OCI-LY7 (cell line): ENCODE measurements at regions not wholly inside any gene's neighbourhood (a gene's known extent, or its start where the extent isn't known, plus 50 kb on each side); places are given as distances from the start of the nearest gene placed in this dataset.

Experiments
- BruUV-seq: library from RNA; stranded (reverse); fragments of 400-500 nt; replicated peaks from 2 replicates; lab custom pipeline; 2021; lab: Mats Ljungman, UMichigan
- CTCF ChIA-PET: fragments of 300-600 bp; sonication (Branson Sonifier 250); formaldehyde crosslinking; loops from one replicate; lab custom pipeline; 2022; ENCODE audit warnings: antibody characterized with exemption; ENCODE audit not compliant: unreplicated experiment; lab: Charles Lee
- POLR2A ChIA-PET: fragments of 300-600 bp; sonication (Branson Sonifier 250); formaldehyde crosslinking; loops from one replicate; lab custom pipeline; 2022; ENCODE audit warnings: antibody characterized with exemption; lab: Charles Lee
- DNase-seq: peaks from one replicate; pipeline ENCODE4 v3.0.0-alpha.2; 2015; ENCODE audit warnings: low spot score
- H2AFZ ChIP-seq: fragments of 200-600 bp; sonication (generic), shearing (Covaris generic); 2 replicates; pipeline ENCODE4 v1.6.1; 2014; ENCODE audit warnings: mild to moderate bottlenecking, antibody characterized with exemption, low read length, moderate library complexity
- H3K27ac ChIP-seq: fragments of 200-600 bp; sonication (generic); 2 replicates; pipeline ENCODE4 v1.5.1; 2014; ENCODE audit warnings: mixed run types, low read depth, mild to moderate bottlenecking, moderate library complexity, low read length, inconsistent platforms; ENCODE audit not compliant: poor library complexity, severe bottlenecking
- H3K36me3 ChIP-seq: fragments of 200-600 bp; sonication (generic); 2 replicates; pipeline ENCODE4 v1.6.1; 2014; ENCODE audit warnings: mild to moderate bottlenecking, antibody characterized with exemption, low read length, moderate library complexity, mixed read lengths; ENCODE audit not compliant: insufficient read depth
- H3K4me1 ChIP-seq: fragments of 200-600 bp; sonication (generic); 2 replicates; pipeline ENCODE4 v1.5.1; 2014; ENCODE audit warnings: mild to moderate bottlenecking, low read length; ENCODE audit not compliant: insufficient read depth, poor library complexity, severe bottlenecking
- H3K4me2 ChIP-seq: fragments of 200-600 bp; sonication (generic); 2 replicates; pipeline ENCODE4 v1.6.1; 2014; ENCODE audit warnings: mild to moderate bottlenecking, low read length
- H3K4me3 ChIP-seq: fragments of 200-600 bp; sonication (generic); 2 replicates; pipeline ENCODE4 v1.5.1; 2014; ENCODE audit warnings: mild to moderate bottlenecking, low read depth, low read length; ENCODE audit not compliant: poor library complexity, severe bottlenecking
- H3K79me2 ChIP-seq: fragments of 200-600 bp; sonication (generic); 2 replicates; pipeline ENCODE4 v1.6.1; 2016; ENCODE audit warnings: low read depth, mild to moderate bottlenecking, low read length, moderate library complexity, mixed read lengths; ENCODE audit not compliant: insufficient read depth
- H3K9me2 ChIP-seq: fragments of 200-600 bp; sonication (generic); 2 replicates; pipeline ENCODE4 v1.6.1; 2016; ENCODE audit warnings: mild to moderate bottlenecking, low read length, mixed read lengths; ENCODE audit not compliant: insufficient read depth
- H3K9me3 ChIP-seq: fragments of 200-600 bp; sonication (generic); 2 replicates; pipeline ENCODE4 v1.6.1; 2014; ENCODE audit warnings: mild to moderate bottlenecking, mixed run types, low read length, mixed read lengths
- H4K20me1 ChIP-seq: fragments of 200-600 bp; sonication (generic); 2 replicates; pipeline ENCODE4 v1.6.1; 2014; ENCODE audit warnings: mild to moderate bottlenecking, antibody characterized with exemption, low read length, moderate library complexity, mixed read lengths; ENCODE audit not compliant: insufficient read depth
- EZH2phosphoT487 ChIP-seq: fragments of 200-600 bp; sonication (generic); IDR thresholded peaks from 2 replicates; pipeline ENCODE4 v1.6.1; 2018; ENCODE audit warnings: low read depth, borderline replicate concordance, mild to moderate bottlenecking, mixed run types, antibody characterized with exemption, low read length, moderate library complexity, mixed read lengths
- intact Hi-C: fragments of 100-400 bp; cut with micrococcal nuclease; formaldehyde crosslinking; loops from one replicate; pipeline ENCODE4 v1.10.0; 2022; ENCODE audit not compliant: unreplicated experiment
- TF ChIP-seq, protein P1 (sequence below): fragments of 200-600 bp; sonication (generic); conservative IDR thresholded peaks from 2 replicates; pipeline ENCODE4 v1.5.1; 2014; ENCODE audit warnings: mild to moderate bottlenecking, antibody characterized with exemption, low read length, moderate library complexity, mixed read lengths

- no peak overlapping the region for H3K27ac ChIP-seq
- no peaks in the 10 kb centered on the region for H3K79me2 ChIP-seq
- H3K9me3 ChIP-seq = no peaks in the 10 kb centered on the region
- ChIA-PET POLR2A (no interaction called here), CTCF (no interaction called here)
- no peak overlapping the region for H3K4me3 ChIP-seq
- TF ChIP-seq, protein P1, sequence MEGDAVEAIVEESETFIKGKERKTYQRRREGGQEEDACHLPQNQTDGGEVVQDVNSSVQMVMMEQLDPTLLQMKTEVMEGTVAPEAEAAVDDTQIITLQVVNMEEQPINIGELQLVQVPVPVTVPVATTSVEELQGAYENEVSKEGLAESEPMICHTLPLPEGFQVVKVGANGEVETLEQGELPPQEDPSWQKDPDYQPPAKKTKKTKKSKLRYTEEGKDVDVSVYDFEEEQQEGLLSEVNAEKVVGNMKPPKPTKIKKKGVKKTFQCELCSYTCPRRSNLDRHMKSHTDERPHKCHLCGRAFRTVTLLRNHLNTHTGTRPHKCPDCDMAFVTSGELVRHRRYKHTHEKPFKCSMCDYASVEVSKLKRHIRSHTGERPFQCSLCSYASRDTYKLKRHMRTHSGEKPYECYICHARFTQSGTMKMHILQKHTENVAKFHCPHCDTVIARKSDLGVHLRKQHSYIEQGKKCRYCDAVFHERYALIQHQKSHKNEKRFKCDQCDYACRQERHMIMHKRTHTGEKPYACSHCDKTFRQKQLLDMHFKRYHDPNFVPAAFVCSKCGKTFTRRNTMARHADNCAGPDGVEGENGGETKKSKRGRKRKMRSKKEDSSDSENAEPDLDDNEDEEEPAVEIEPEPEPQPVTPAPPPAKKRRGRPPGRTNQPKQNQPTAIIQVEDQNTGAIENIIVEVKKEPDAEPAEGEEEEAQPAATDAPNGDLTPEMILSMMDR = no peak
- no peak for TF ChIP-seq EZH2phosphoT487
- BruUV-seq = no TSS peak
- no peaks in the 10 kb centered on the region for H4K20me1 ChIP-seq
- H3K4me2 ChIP-seq = no peak overlapping the region
- no peaks in the 10 kb centered on the region for H3K4me1 ChIP-seq
- no peak for DNase-seq
- intact Hi-C loops = no loop called here
- H3K36me3 ChIP-seq = no peaks in the 10 kb centered on the region
- no peaks in the 10 kb centered on the region for H3K9me2 ChIP-seq
- H2AFZ ChIP-seq = no peak overlapping the region
These were observed 429.6 kb downstream of the INSC start for GRCh38 chr11:15544353-15544752.

DNA sequence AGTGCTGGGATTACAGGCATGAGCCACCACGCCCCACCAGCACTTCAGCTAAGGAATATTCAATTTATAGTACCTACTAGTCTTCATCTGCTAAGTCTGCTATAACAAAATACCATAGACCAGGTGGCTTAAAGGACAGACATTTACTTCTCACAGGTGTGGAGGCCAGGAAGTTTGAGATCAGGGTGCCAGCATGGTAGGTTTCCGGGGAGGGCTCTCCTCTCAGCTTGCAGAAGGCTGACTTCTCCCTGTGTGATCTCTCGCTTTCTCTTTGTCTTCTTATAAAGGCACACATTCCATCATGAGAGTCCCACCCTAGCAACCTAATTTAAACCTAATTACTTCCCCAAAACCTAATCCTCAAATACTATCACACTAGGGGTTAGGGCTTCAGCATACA, 433.0 kb downstream of the INSC start:
- no peak for DNase-seq
- TF ChIP-seq, protein P1 = no peak
- no peak for TF ChIP-seq EZH2phosphoT487
- Histone ChIP-seq H3K4me3 (no peak overlapping the region), H3K36me3 (no peaks in the 10 kb centered on the region), H4K20me1 (no peaks in the 10 kb centered on the region), H3K9me3 (no peaks in the 10 kb centered on the region), H3K4me1 (no peaks in the 10 kb centered on the region), H2AFZ (no peak overlapping the region), H3K27ac (no peak overlapping the region), H3K9me2 (no peaks in the 10 kb centered on the region), H3K79me2 (no peaks in the 10 kb centered on the region), H3K4me2 (no peak overlapping the region)
- intact Hi-C loops = no loop called here
- ChIA-PET CTCF (no interaction called here), POLR2A (no interaction called here)
- no TSS peak for BruUV-seq

DNA sequence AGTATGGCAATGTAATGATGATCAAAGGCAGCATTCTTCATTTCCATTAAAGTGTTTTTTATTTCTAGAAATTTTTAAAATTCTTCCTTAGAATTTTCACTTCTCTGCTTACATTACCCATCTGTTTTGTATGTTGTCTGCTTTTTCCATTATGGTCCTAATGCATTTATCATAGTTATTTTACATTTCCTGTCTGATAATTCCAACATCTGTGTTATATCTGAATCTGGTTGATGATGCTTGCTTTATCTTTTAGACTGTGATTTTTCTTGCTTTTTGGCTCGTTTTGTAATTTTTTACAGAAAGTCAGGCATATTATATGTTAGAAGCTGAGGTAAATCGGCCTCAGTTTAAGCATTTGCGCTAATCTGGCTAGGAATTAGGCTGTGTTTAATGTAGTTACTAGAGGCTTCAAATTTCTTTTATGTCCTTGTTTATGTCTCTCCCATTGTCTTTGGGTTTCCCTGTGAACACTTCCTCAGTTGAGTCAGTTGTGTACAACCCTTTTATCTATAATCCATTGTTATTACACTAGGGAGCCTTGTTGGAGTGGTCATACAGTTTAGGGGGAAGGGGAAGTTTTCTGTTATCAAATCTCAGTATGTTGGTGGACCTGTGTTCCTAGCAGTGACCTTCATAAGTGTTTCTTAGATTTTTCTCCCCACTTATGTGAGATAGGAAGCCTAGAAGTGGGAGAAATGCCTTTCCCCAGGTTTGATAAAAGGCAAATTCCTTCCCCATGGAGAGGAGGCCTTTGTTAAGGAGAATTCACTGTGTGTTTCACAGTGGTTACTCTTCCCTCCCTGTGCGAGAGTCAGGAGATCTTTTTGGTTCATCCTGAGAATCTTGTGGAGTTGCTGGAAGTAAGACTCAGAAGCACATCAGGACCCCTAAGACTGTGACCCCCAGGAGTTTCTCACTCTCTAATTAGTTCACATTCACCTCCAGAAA, 437.5 kb downstream of the INSC start:
- H4K20me1 ChIP-seq = no peaks in the 10 kb centered on the region
- no peak overlapping the region for H3K4me3 ChIP-seq
- no peaks in the 10 kb centered on the region for H3K9me3 ChIP-seq
- ChIA-PET POLR2A (interaction anchor here (0.7 kb wide), 2 partner anchors 166 to 530 kb away, joined by 3 read pairs; no protein-coding TSS in a partner anchor), CTCF (no interaction called here)
- H3K9me2 ChIP-seq = no peaks in the 10 kb centered on the region
- H2AFZ ChIP-seq = no peak overlapping the region
- no peaks in the 10 kb centered on the region for H3K4me1 ChIP-seq
- no peak overlapping the region for H3K4me2 ChIP-seq
- no peak overlapping the region for H3K27ac ChIP-seq
- TF ChIP-seq, protein P1 = no peak
- no peak for TF ChIP-seq EZH2phosphoT487
- H3K36me3 ChIP-seq = no peaks in the 10 kb centered on the region
- BruUV-seq = no TSS peak
- intact Hi-C loops = no loop called here
- DNase-seq = no peak
- no peaks in the 10 kb centered on the region for H3K79me2 ChIP-seq
